Inflammatory macrophage (primary cell): ENCODE measurements at regions not wholly inside any gene's neighbourhood (a gene's known extent, or its start where the extent isn't known, plus 50 kb on each side); places are given as distances from the start of the nearest gene placed in this dataset.

Experiments
- DNase-seq, 2 donors: peaks; one replicate each; pipeline ENCODE4 v3.0.0-alpha.2; 2020 to 2022

GRCh38 chr15:98025237-98025636, 64.7 kb downstream of the ARRDC4 start:
- no peak for DNase-seq

- no peak for DNase-seq
These were observed 74.2 kb downstream of the ARRDC4 start for GRCh38 chr15:98034731-98035130.

- DNase-seq, result no peak
These were observed 74.6 kb downstream of the ARRDC4 start for GRCh38 chr15:98035134-98035533.

GRCh38 chr15:98035577-98036010, 75.1 kb downstream of the ARRDC4 start:
- DNase-seq, result no peak

- DNase-seq, result no peak
These were observed 79.1 kb downstream of the ARRDC4 start for GRCh38 chr15:98039596-98039995.

GRCh38 chr15:98040146-98040545, 79.6 kb downstream of the ARRDC4 start:
- no peak for DNase-seq

- DNase-seq, result no peak
These were observed 82.9 kb downstream of the ARRDC4 start for GRCh38 chr15:98043160-98044014.

- no peak for DNase-seq
These were observed 91.2 kb downstream of the ARRDC4 start for GRCh38 chr15:98051734-98052133.

- no peak for DNase-seq
These were observed 97.0 kb downstream of the ARRDC4 start for GRCh38 chr15:98057453-98057852.

- no peak for DNase-seq
These were observed 102.4 kb downstream of the ARRDC4 start for GRCh38 chr15:98062869-98063268.

- peak; percentile 26 to 59 for DNase-seq
These were observed 102.8 kb downstream of the ARRDC4 start for GRCh38 chr15:98063315-98063714.

- no peak for DNase-seq
These were observed 103.4 kb downstream of the ARRDC4 start for GRCh38 chr15:98063871-98064270.

- peak; percentile 19 to 28 for DNase-seq
These were observed 106.8 kb downstream of the ARRDC4 start for GRCh38 chr15:98067339-98067738.

- DNase-seq, result no peak
These were observed 108.8 kb downstream of the ARRDC4 start for GRCh38 chr15:98069256-98069655.

- no peak for DNase-seq
These were observed 109.6 kb downstream of the ARRDC4 start for GRCh38 chr15:98070137-98070536.

- no peak for DNase-seq
These were observed 111.3 kb downstream of the ARRDC4 start for GRCh38 chr15:98071786-98072185.

- no peak for DNase-seq
These were observed 114.9 kb downstream of the ARRDC4 start for GRCh38 chr15:98075441-98075840.

- peak; percentile 79 to 86 for DNase-seq
These were observed 115.7 kb downstream of the ARRDC4 start for GRCh38 chr15:98076021-98076816.

GRCh38 chr15:98077186-98077585, 116.7 kb downstream of the ARRDC4 start:
- DNase-seq, result peak; percentile 67 to 85

GRCh38 chr15:98080791-98081190, 120.3 kb downstream of the ARRDC4 start:
- DNase-seq, result no peak

GRCh38 chr15:98083203-98083910, 122.9 kb downstream of the ARRDC4 start:
- no peak for DNase-seq

GRCh38 chr15:98085003-98085639, 124.6 kb downstream of the ARRDC4 start:
- peak; percentile 77 to 88 for DNase-seq
